ENCODE measurements at regions not wholly inside any gene's neighbourhood (a gene's known extent, or its start where the extent isn't known, plus 50 kb on each side); places are given as distances from the start of the nearest gene placed in this dataset.

GRCh38 chr2:123723706-123724105, 301.4 kb upstream of the CNTNAP5 start:
- no peaks in the 10 kb centered on the region for H3K4me1 Mint-ChIP-seq (ENCODE audit: low read depth)
- no peaks in the 10 kb centered on the region for H3K27me3 Mint-ChIP-seq
- H3K4me3 Mint-ChIP-seq = no peak overlapping the region
- H3K36me3 Mint-ChIP-seq (ENCODE audit: low read depth) = no peaks in the 10 kb centered on the region
- intact Hi-C loops (cut with micrococcal nuclease) = no loop called here
- no peak overlapping the region for H3K27ac Mint-ChIP-seq
- H3K9me3 Mint-ChIP-seq = no peaks in the 10 kb centered on the region

GRCh38 chr2:123732563-123732962, 292.5 kb upstream of the CNTNAP5 start:
- Mint-ChIP-seq H3K27ac (no peak overlapping the region), H3K9me3 (no peaks in the 10 kb centered on the region), H3K4me1 (ENCODE audit: low read depth) (no peaks in the 10 kb centered on the region), H3K36me3 (ENCODE audit: low read depth) (no peaks in the 10 kb centered on the region), H3K27me3 (no peaks in the 10 kb centered on the region), H3K4me3 (no peak overlapping the region)
- intact Hi-C loops (cut with micrococcal nuclease) = no loop called here

GRCh38 chr2:123737371-123737770, 287.7 kb upstream of the CNTNAP5 start:
- no peaks in the 10 kb centered on the region for H3K9me3 Mint-ChIP-seq
- H3K4me3 Mint-ChIP-seq = no peak overlapping the region
- no peak overlapping the region for H3K27ac Mint-ChIP-seq
- H3K4me1 Mint-ChIP-seq (ENCODE audit: low read depth) = no peaks in the 10 kb centered on the region
- H3K27me3 Mint-ChIP-seq = no peaks in the 10 kb centered on the region
- intact Hi-C loops (cut with micrococcal nuclease) = no loop called here
- H3K36me3 Mint-ChIP-seq (ENCODE audit: low read depth) = no peaks in the 10 kb centered on the region

GRCh38 chr2:123738643-123739042, 286.4 kb upstream of the CNTNAP5 start:
- Mint-ChIP-seq H3K27ac (no peak overlapping the region), H3K36me3 (ENCODE audit: low read depth) (no peaks in the 10 kb centered on the region), H3K27me3 (no peaks in the 10 kb centered on the region), H3K9me3 (no peaks in the 10 kb centered on the region), H3K4me3 (no peak overlapping the region), H3K4me1 (ENCODE audit: low read depth) (no peaks in the 10 kb centered on the region)
- intact Hi-C loops (cut with micrococcal nuclease) = no loop called here

GRCh38 chr2:123746006-123746405, 279.1 kb upstream of the CNTNAP5 start:
- intact Hi-C loops (cut with micrococcal nuclease) = no loop called here
- Mint-ChIP-seq H3K4me3 (no peak overlapping the region), H3K4me1 (ENCODE audit: low read depth) (no peaks in the 10 kb centered on the region), H3K9me3 (no peaks in the 10 kb centered on the region), H3K27ac (no peak overlapping the region), H3K27me3 (no peaks in the 10 kb centered on the region), H3K36me3 (ENCODE audit: low read depth) (no peaks in the 10 kb centered on the region)

GRCh38 chr2:123747326-123747725, 277.8 kb upstream of the CNTNAP5 start:
- Mint-ChIP-seq H3K36me3 (ENCODE audit: low read depth) (no peaks in the 10 kb centered on the region), H3K4me1 (ENCODE audit: low read depth) (no peaks in the 10 kb centered on the region), H3K27ac (no peak overlapping the region), H3K4me3 (no peak overlapping the region), H3K27me3 (no peaks in the 10 kb centered on the region), H3K9me3 (no peaks in the 10 kb centered on the region)
- intact Hi-C loops (cut with micrococcal nuclease) = no loop called here

GRCh38 chr2:123762221-123762620, 262.9 kb upstream of the CNTNAP5 start:
- H3K27ac Mint-ChIP-seq = no peak overlapping the region
- intact Hi-C loops (cut with micrococcal nuclease) = no loop called here
- H3K4me3 Mint-ChIP-seq = no peak overlapping the region
- no peaks in the 10 kb centered on the region for H3K4me1 Mint-ChIP-seq (ENCODE audit: low read depth)
- H3K27me3 Mint-ChIP-seq = no peaks in the 10 kb centered on the region
- no peaks in the 10 kb centered on the region for H3K36me3 Mint-ChIP-seq (ENCODE audit: low read depth)
- peaks cover 31% of the 10 kb centered on the region for H3K9me3 Mint-ChIP-seq

- Mint-ChIP-seq H3K36me3 (ENCODE audit: low read depth) (no peaks in the 10 kb centered on the region), H3K9me3 (peaks cover 10% of the 10 kb centered on the region), H3K4me3 (no peak overlapping the region), H3K27ac (no peak overlapping the region), H3K4me1 (ENCODE audit: low read depth) (no peaks in the 10 kb centered on the region), H3K27me3 (no peaks in the 10 kb centered on the region)
- intact Hi-C loops (cut with micrococcal nuclease) = no loop called here
Measured at GRCh38 chr2:123768233-123768632, 256.9 kb upstream of the CNTNAP5 start.

GRCh38 chr2:123769001-123769400, 256.1 kb upstream of the CNTNAP5 start:
- H3K4me1 Mint-ChIP-seq (ENCODE audit: low read depth) = no peaks in the 10 kb centered on the region
- no peak overlapping the region for H3K4me3 Mint-ChIP-seq
- intact Hi-C loops (cut with micrococcal nuclease) = no loop called here
- no peaks in the 10 kb centered on the region for H3K27me3 Mint-ChIP-seq
- no peak overlapping the region for H3K27ac Mint-ChIP-seq
- H3K36me3 Mint-ChIP-seq (ENCODE audit: low read depth) = no peaks in the 10 kb centered on the region
- H3K9me3 Mint-ChIP-seq = peaks cover 10% of the 10 kb centered on the region

GRCh38 chr2:123770996-123771720, 253.9 kb upstream of the CNTNAP5 start:
- Mint-ChIP-seq H3K36me3 (ENCODE audit: low read depth) (no peaks in the 10 kb centered on the region), H3K9me3 (peaks cover 10% of the 10 kb centered on the region), H3K4me1 (ENCODE audit: low read depth) (no peaks in the 10 kb centered on the region), H3K27ac (no peak overlapping the region), H3K27me3 (no peaks in the 10 kb centered on the region), H3K4me3 (no peak overlapping the region)
- intact Hi-C loops (cut with micrococcal nuclease) = no loop called here

- Mint-ChIP-seq H3K4me1 (ENCODE audit: low read depth) (no peaks in the 10 kb centered on the region), H3K27ac (no peak overlapping the region), H3K27me3 (no peaks in the 10 kb centered on the region), H3K9me3 (peaks cover 10% of the 10 kb centered on the region), H3K4me3 (no peak overlapping the region), H3K36me3 (ENCODE audit: low read depth) (no peaks in the 10 kb centered on the region)
- intact Hi-C loops (cut with micrococcal nuclease) = no loop called here
Measured at GRCh38 chr2:123771928-123772632, 253.0 kb upstream of the CNTNAP5 start.

- H3K9me3 Mint-ChIP-seq = no peaks in the 10 kb centered on the region
- no peaks in the 10 kb centered on the region for H3K27me3 Mint-ChIP-seq
- no peaks in the 10 kb centered on the region for H3K4me1 Mint-ChIP-seq (ENCODE audit: low read depth)
- no peak overlapping the region for H3K27ac Mint-ChIP-seq
- H3K36me3 Mint-ChIP-seq (ENCODE audit: low read depth) = no peaks in the 10 kb centered on the region
- intact Hi-C loops (cut with micrococcal nuclease) = no loop called here
- no peak overlapping the region for H3K4me3 Mint-ChIP-seq
Measured at GRCh38 chr2:123777116-123777515, 248.0 kb upstream of the CNTNAP5 start.

- H3K27me3 Mint-ChIP-seq = no peaks in the 10 kb centered on the region
- no peak overlapping the region for H3K27ac Mint-ChIP-seq
- peaks cover 23% of the 10 kb centered on the region for H3K9me3 Mint-ChIP-seq
- no peaks in the 10 kb centered on the region for H3K36me3 Mint-ChIP-seq (ENCODE audit: low read depth)
- no peaks in the 10 kb centered on the region for H3K4me1 Mint-ChIP-seq (ENCODE audit: low read depth)
- no peak overlapping the region for H3K4me3 Mint-ChIP-seq
- intact Hi-C loops (cut with micrococcal nuclease) = no loop called here
Measured at GRCh38 chr2:123783164-123783563, 241.9 kb upstream of the CNTNAP5 start.

- intact Hi-C loops (cut with micrococcal nuclease) = no loop called here
- Mint-ChIP-seq H3K36me3 (ENCODE audit: low read depth) (no peaks in the 10 kb centered on the region), H3K27ac (no peak overlapping the region), H3K27me3 (no peaks in the 10 kb centered on the region), H3K4me1 (ENCODE audit: low read depth) (no peaks in the 10 kb centered on the region), H3K9me3 (peaks cover 23% of the 10 kb centered on the region), H3K4me3 (no peak overlapping the region)
Measured at GRCh38 chr2:123785332-123785731, 239.8 kb upstream of the CNTNAP5 start.

GRCh38 chr2:123791207-123791606, 233.9 kb upstream of the CNTNAP5 start:
- Mint-ChIP-seq H3K27ac (no peak overlapping the region), H3K9me3 (peaks cover 13% of the 10 kb centered on the region), H3K36me3 (ENCODE audit: low read depth) (no peaks in the 10 kb centered on the region), H3K4me3 (no peak overlapping the region), H3K4me1 (ENCODE audit: low read depth) (no peaks in the 10 kb centered on the region), H3K27me3 (no peaks in the 10 kb centered on the region)
- intact Hi-C loops (cut with micrococcal nuclease) = no loop called here

All from dendritic cell treated with granulocyte-macrophage colony-stimulating factor and Interleukin-4, amounts not matched to agents 40 ng/mL and 50 ng/mL, for 4 days (primary cell).